AG04450 (cell line): ENCODE measurements at regions not wholly inside any gene's neighbourhood (a gene's known extent, or its start where the extent isn't known, plus 50 kb on each side); places are given as distances from the start of the nearest gene placed in this dataset.

Source experiments
- CTCF ChIA-PET: fragments of 300-600, 350-600 bp; formaldehyde crosslinking; extraction: SDS; loops from one replicate; lab custom pipeline; 2022; ENCODE audit warnings: antibody characterized with exemption, inconsistent platforms; lab: Charles Lee
- POLR2A ChIA-PET: fragments of 350-600 bp; formaldehyde crosslinking; extraction: SDS; loops from one replicate; lab custom pipeline; 2021; ENCODE audit warnings: antibody characterized with exemption, inconsistent platforms; lab: Yijun Ruan, JAX
- DNase-seq: peaks from one replicate; pipeline ENCODE4 v3.0.0-alpha.2; 2011; ENCODE audit warnings: low read depth, low spot score
- H3K27ac ChIP-seq: one replicate; pipeline ENCODE4 v1.5.1; 2012; ENCODE audit warnings: low read depth, low read length, control low read depth
- H3K27me3 ChIP-seq: one replicate; pipeline ENCODE4 v1.6.0; 2012; ENCODE audit warnings: low read length; ENCODE audit not compliant: control insufficient read depth, insufficient read depth
- H3K4me3 ChIP-seq: 2 replicates; pipeline ENCODE4 v1.5.1; 2011; ENCODE audit warnings: mild to moderate bottlenecking, low read depth, low read length, control low read depth
- H3K9me3 ChIP-seq: 2 replicates; pipeline ENCODE4 v1.5.1; 2012; ENCODE audit warnings: low read length; ENCODE audit not compliant: control insufficient read depth, insufficient read depth
- CTCF ChIP-seq: IDR thresholded peaks from 2 replicates; pipeline ENCODE4 v1.5.1; 2011; ENCODE audit warnings: low read depth, low read length, control low read depth, inconsistent platforms

GRCh38 chr12:123075646-123076171 is 75.2 kb downstream of the PITPNM2 start:
- Histone ChIP-seq H3K27me3 (peaks cover 3% of the 10 kb centered on the region), H3K9me3 (no peaks in the 10 kb centered on the region), H3K27ac (no peak overlapping the region), H3K4me3 (no peak overlapping the region)
- DNase-seq = no peak
- TF ChIP-seq CTCF = no peak
- ChIA-PET POLR2A (interaction anchor here (1.3 kb wide), 1 partner anchor 157 kb away, joined by 4 read pairs; no protein-coding TSS in a partner anchor), CTCF (interaction anchor here (0.8 kb wide), 1 partner anchor 16 kb away, joined by 3 read pairs; no protein-coding TSS in a partner anchor)

- POLR2A ChIA-PET = interaction anchor here (1.3 kb wide), 1 partner anchor 157 kb away, joined by 4 read pairs; no protein-coding TSS in a partner anchor
These were observed 75.7 kb downstream of the PITPNM2 start for GRCh38 chr12:123075087-123075645.

GRCh38 chr12:123073962-123074801 is 76.7 kb downstream of the PITPNM2 start:
- no peak overlapping the region for H3K4me3 ChIP-seq
- no peak for TF ChIP-seq CTCF
- H3K9me3 ChIP-seq = no peaks in the 10 kb centered on the region
- no peak overlapping the region for H3K27ac ChIP-seq
- no peak for DNase-seq
- CTCF ChIA-PET = no interaction called here
- POLR2A ChIA-PET = interaction anchor here (1.3 kb wide), 1 partner anchor 158 kb away, joined by 4 read pairs; no protein-coding TSS in a partner anchor
- peaks cover 3% of the 10 kb centered on the region for H3K27me3 ChIP-seq

More at GRCh38 chr12:123075087-123075645, 75.7 kb downstream of the PITPNM2 start:
- CTCF ChIA-PET = interaction anchor here (0.8 kb wide), 1 partner anchor 16 kb away, joined by 3 read pairs; no protein-coding TSS in a partner anchor
- no peak overlapping the region for H3K4me3 ChIP-seq
- no peak overlapping the region for H3K27ac ChIP-seq
- peaks cover 3% of the 10 kb centered on the region for H3K27me3 ChIP-seq
- no peak for TF ChIP-seq CTCF
- no peak for DNase-seq
- H3K9me3 ChIP-seq = no peaks in the 10 kb centered on the region

GRCh38 chr12:123073292-123073691 is 77.6 kb downstream of the PITPNM2 start:
- ChIA-PET POLR2A (no interaction called here), CTCF (no interaction called here)
- no peak for DNase-seq
- Histone ChIP-seq H3K4me3 (no peak overlapping the region), H3K27me3 (peaks cover 3% of the 10 kb centered on the region), H3K9me3 (no peaks in the 10 kb centered on the region), H3K27ac (no peak overlapping the region)
- TF ChIP-seq CTCF = no peak

GRCh38 chr12:123071857-123072256 is 79.0 kb downstream of the PITPNM2 start:
- Histone ChIP-seq H3K9me3 (no peaks in the 10 kb centered on the region), H3K27me3 (peaks cover under 1% of the 10 kb centered on the region), H3K4me3 (no peak overlapping the region), H3K27ac (no peak overlapping the region)
- CTCF ChIA-PET = no interaction called here
- DNase-seq = no peak
- POLR2A ChIA-PET = no interaction called here
- TF ChIP-seq CTCF = no peak
